Stimulated activated CD4-positive, alpha-beta T cell treated with anti-CD3 and anti-CD28 coated beads, Interleukin-15, amount 100 ng/mL, for 24 hours (primary cell): ENCODE measurements at regions not wholly inside any gene's neighbourhood (a gene's known extent, or its start where the extent isn't known, plus 50 kb on each side); places are given as distances from the start of the nearest gene placed in this dataset.
A peak's percentile ranks its signal among the peaks of the same experiment; 100 is the strongest.

Experiments
- DNase-seq: peaks from one replicate; pipeline ENCODE4 v3.0.0-alpha.2; 2020

DNA sequence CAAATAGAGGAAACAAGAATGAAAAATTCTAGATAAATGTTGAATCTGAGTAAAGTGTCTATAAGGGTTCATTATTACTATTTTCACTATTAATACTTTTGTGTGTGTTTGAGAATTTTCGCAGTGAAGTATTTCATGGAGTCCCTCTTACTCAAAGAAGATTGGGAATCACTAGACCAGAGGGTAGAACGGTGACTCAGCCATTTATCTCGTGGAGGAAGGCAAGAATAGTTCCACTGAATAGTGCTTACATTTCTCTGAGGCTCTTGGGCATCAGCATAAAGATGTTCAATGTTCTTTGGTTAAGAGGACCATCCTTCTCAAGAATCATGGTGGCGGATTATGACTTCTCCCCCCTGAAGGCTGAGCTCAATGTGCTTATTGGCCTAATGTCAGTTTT, 376.7 kb upstream of the ARID1B start:
- DNase-seq, result no peak

DNA sequence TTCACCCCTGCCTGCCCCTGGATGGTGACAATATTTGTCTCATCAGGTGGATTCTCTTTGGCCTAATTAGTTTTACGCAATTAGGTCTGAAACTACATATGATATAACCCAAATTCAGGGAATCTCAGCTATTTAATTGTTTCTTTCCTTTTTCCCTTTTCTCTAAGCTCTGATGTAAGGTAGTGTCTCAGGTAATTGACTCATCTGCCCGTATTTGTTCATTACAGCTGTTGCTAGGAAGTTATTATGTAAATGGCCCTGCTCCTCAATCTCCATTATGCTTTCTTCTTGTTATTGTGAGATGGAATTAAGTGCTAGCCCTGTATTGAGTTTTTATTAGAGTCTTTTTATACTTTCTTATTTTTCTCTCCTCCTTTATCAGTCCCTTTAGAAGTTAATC, 378.2 kb upstream of the ARID1B start:
- DNase-seq, result no peak

DNA sequence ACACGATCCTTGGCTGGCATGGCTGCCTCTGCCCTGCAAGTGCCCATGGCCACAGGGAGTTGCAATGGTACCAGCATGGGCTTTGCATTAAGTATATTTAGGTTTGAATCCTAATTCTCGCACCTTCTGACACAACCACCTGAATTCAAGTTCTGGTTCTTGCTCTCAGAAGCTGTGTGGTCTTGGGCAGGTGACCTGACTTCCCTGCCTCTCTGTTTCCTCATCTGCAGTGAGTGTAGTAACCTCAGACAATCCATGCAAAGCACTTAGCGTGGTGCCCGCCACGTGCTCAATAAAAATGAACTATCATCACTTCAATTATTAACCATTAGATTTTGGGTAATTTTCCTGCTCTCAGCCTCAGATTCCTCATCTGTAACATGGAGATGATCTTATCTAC, 378.8 kb upstream of the ARID1B start:
- DNase-seq, result no peak

DNA sequence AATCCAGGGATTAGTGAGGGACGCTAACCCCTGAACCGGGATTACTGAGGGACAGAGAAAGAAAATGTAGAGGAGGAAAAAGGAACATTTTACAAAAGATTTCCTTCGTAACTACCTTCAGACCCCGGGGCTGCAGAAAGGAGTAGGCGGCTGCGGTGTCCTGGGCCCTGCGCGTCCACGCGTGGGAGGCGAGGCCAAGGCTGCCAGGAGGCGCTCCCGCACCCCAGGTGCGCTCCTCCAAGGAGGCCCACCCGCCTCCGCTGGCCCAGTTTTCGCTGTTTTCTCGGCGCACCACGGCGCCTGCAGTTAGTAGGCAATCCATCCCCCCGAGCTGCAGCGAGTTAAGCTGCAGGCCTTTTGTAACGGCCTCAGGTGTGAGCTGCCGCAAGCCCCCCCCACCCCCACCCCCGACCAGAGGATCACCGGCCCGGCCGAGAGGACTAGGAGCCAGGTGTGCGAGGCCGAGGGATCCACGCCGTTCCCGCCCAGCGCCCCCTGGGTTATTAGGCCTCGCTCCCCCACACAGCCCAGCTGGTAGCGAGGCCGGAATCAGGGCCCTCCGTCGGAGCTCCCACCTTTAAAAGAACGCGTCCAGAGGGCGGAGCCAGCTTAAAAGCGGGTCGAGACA, 380.3 kb upstream of the ARID1B start:
- DNase-seq, result peak; percentile 33

DNA sequence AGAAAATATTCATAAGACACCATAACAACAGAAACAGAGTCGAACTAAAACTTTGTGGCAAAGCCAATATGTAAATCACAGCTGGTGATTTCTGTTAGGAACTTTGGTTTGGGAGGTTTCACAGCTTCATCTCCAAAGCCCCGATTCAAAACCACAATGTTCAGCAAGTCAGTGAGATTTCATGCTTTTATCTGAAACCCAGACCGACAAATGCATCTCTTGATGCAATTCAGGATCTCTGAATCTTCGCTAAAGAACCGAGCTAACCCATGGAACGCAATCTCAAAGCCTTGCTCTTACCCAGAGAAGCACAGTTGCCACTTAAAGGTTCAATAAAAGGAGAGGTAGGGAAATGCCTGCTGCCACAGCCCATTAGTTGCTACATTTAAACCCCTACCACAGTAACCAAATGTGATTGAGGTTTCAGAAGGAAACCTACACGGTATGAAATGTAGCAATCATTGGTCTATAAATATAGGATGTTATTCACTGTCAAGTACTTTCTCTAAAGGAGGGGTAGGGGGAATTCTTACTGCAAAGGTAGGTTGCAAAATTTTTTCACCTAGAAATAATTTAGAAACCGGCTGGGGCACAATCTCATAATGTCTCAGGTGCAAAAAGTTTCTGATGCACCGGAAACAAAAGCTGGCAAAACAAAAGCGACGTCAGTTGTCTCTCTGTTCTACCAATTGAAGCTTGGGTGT, 381.0 kb upstream of the ARID1B start:
- peak; percentile 21 for DNase-seq

DNA sequence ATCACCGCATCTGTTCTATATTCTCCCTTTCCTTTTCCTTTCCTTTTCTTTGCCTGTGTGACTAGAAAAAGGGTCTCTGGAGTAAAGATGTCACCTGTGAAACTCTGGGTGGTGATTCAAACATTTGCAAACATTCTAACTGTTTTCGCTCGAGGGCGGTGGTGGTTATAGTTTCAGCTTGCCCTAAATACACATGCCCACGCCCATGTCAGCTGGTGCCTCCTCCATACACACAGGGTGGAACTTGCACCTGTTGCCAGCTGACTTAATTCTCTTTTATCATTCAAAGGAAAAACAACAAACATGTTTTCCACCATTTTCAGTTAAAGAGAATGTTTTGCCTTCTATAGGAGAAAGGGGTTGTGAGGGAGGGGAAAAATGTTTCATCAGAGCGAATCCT, 381.9 kb upstream of the ARID1B start:
- peak; percentile 52 for DNase-seq

DNA sequence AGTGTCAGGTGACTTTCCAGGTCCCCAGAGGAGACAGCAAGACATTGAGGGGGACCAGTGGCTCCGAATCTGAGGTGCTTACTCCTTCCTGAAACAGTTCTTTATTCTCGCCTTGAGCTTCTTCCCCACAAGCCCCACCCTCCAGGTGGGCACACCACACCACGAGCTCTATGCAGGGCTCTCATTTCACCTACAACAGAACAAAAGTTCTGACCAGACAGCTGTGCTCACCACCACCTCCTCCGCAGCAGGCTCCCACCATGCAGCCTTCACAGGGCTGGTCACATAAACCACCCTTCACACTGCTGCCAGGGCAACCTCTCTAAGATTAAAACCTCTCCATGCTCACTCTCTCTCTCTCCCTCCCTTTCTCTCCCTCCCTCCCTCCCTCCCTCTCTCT, 384.5 kb upstream of the ARID1B start:
- DNase-seq, result no peak

DNA sequence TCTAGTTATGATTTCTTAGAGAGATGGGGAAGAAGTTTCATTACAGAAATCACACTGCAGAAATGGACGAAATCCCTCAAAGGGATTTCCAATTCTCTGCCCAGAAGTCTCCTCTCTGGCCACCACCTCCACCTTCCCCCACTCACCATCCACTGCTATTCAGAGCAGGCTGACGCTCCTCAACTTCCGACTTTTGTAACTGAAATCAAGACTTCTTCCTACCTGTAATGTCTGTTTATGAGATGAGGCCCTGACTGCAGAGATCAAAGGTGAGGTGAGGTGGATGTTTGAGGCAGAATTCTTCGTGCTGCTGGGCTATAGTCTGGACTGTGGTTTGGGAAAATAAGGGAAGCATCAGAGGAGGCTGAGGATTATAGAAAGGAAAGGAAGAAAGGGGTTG, 385.2 kb upstream of the ARID1B start:
- no peak for DNase-seq

DNA sequence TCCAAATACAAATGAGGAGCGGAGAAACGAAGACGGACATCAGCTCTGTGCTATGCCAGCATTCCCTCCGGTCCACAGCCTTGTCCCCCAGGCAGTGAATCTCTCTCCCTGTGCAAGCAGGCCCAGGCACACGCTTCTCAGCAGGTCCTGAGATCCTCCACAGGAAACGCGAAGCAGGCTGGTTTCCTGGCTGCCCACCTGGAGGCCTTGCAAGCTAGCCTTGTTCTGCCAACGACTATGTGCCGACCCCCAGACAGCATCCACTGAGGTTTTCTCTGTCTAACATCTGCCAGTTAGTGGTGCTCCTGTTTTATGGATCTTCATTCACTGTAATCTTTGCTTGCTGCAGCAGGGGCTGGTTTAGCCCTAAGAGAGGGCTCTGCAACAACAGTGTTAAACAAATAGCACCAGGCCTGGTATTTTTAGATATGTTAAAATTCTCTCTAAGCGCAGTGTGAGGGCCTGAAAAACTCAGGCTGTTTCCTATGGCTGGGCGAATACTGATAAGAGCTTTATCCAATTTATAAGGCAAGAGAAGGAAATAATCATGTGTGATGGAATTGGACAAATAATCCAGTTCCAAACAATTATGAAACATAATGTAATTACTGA, 386.0 kb upstream of the ARID1B start:
- no peak for DNase-seq

DNA sequence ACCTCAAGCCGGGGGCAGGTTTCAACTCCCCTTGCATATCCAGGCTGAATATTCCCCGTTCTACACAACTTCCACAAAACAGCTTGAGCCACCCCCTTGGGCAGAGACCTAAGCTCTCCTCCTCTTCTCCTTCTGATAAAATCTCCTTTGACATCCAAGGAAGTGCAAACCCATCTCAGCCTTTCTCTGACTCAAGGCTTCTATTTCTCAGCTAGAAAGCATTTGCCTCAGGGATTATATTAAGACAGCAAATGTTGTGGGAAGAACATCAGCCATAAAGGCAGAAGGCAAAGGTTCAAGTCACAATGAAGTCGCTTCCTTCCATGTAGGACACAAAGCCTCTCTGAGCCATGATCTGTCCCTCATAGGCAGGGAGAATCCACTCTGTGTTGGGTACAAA, 386.6 kb upstream of the ARID1B start:
- no peak for DNase-seq

DNA sequence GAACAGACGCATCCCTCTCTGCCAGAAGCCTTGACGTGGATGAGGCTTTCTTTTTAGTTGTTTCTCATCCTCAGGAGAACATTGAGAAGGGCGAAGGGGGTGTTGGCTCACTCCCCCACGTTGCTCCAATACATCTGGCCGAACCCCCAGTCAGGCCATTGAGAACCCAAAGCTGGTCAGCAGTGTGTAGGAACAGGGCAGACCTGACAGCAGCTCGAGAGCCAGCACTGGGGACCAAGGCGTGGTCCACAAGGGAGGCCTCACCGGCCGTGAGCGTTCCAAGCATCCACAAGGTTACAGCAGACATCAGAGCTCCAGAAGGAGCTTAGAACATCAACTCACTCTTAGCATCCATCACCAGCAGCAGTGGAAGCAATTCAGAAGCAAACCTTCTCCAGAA, 387.9 kb upstream of the ARID1B start:
- no peak for DNase-seq

DNA sequence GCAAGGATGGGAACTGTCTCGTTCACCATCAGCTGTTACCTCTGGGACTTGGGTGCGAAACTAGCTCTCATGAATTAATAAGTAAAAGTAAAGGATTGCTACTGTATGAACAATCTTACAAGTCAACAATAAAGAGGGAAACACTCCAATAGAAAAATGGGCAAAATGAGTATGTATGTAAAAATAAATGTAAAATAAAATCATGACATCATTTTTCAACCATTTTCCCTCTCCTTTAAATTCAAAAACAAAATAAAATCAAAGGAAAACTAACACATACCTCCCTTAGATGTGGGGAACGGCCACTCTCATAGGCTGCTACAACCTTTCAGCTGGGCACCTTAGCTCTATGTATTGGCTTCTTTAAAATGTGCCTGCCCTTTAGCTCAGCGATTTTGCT, 389.7 kb upstream of the ARID1B start:
- no peak for DNase-seq

DNA sequence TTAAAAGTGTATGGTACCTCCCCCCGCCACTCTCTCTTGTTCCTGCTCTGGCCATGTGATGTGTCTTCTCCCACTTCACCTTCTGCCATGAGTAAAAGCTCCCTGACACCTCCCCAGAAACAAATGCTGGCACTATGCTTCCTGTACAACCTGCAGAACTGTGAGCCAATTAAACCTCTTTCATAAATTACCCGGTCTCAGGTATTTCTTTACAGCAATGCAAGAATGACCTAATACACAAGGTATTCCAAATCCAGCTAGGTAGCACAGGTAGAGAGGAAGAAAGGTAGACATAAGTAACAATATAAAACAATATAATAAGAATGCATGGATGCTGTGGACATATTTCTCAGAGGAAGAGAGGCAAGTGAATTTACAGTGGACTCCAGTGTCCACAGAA, 394.1 kb upstream of the ARID1B start:
- no peak for DNase-seq

DNA sequence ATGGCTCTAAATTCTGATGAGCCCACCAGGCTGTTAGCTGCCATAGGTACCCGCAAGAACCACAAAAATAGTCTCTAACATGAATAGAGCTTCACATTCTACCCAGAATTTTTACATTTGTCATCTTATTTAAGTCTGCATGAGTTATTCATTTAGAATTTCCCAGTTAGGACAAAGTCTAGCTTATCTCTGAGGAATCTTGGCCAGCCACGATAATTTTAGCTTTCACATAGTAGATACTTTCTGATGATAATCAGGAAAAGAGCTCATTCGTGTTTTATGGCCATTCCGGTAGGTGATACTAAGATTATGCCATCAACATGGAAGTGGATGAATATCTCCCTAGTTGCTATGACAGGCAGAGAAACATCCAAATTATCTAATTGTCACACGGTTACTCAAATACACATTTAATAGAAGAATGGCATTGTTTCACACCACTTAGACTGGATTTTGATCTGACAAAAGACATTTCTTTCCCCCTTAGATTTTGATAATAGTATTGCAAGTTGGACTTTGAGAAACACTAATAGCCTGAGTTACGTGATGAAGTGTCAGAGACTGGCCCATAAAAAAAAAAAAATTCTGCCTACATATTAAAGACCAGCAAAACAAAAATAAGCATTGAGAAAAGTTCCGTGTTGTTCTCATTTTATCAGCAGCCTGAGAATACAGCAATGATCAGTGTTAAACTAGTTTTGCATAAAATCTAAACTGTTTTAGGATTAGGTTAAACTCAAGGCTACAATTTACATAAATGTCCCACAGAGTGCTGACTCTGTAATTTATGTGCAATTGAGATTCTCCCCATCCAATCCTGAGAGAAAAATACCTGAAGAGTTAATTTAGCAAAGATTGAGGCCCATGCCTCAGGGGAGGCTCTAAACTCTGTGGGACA, 397.5 kb upstream of the ARID1B start:
- DNase-seq, result no peak

DNA sequence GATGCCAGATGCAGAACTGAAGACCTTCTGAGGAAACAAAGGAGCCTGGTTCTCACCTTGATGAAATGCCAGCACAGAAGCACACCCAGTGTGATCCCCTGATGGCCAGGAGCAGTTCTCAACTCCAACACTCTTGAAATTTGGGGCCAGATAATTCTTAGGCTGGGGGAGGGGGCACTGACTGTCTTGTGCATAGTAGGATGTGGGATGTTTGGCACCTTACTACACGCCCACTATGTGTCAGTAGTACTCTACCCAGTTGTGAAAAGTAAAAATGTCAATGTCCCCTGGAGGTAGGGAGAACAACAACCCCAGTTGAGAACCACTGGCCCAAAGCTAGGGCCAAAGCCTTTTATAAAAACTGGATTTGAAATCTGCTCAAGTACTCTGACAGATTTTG, 398.3 kb upstream of the ARID1B start:
- DNase-seq, result no peak

DNA sequence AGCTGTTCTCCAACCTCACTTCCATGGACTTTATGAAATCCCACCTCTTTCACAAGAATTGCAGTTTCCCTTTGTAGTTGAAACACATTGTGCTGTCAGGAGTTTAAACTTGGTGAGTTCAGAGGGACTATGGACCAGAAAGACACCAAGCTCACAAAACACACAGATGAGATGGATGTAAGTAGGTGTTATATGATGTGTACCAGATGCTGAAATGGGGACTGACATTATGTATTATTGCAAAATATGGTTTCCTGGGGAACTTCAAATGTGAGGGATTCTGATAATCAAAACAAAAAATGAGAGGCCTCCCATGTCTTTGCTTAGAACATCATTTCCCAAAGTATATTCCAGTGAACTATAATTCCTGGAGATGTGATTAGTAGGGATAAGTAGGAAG, 401.1 kb upstream of the ARID1B start:
- no peak for DNase-seq

DNA sequence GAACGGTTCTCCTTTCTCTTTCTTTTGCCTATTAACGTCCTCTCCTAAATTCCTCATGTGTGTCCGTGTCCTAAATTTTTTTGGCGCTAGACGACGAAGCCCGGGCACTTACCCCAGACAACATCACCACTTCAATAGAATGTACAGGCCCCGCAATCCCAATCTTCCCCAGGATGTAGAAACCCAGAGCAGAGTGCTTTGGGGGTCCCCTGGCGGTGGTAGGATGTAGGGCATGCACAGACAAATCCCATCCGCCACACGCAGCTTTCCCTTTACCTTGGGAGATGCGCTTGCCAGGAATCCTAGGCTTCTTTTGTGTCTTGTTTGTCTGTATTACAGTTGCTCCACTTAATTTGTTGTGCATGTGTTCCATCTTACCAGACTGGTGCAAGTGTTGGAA, 417.3 kb upstream of the ARID1B start:
- no peak for DNase-seq

DNA sequence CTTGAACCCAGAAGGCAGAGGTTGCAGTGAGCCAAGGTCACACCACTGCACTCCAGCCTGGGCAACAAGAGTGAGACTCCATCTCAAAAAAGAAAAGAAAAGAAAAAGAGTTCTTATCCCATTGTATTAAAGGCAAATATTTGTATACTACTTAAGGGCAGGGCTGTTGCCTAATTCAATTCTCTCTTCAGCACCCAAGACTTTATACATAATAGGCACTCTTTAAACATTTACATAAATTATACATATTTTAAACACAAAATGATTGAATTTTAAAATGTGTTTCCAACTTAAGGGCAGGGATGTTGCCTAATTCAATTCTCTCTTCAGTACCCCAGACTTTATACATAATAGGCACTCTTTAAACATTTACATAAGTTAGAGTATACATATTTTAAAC, 424.3 kb upstream of the ARID1B start:
- DNase-seq, result no peak

DNA sequence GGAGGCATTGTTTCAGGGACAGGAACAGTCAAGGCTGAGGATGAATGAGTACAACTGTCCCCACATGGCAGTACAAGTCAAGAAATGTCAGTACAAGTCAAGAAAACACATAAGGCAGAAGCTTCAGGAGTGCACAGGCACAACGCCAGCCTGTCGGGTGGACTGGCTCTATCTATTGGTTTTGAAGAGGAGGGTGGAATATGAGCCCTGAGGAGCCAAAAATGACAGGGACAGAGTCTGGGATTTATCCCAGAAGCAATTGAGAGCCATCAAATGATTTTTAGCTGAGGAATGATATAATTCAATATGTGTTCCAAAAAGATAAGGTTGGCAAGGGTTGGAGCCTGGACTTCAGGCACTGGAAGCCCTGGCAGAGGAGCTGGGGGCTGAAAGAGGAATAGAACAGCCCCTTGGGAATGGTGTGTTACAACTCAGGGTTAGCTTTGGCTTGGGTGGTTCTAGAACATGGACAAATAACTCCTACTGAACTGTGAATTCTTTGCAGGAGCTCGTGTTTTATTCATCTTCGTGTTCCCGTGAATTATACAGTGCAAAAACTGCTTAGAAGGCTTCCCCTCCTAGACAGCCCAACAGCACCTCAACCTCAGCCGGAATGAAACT, 425.7 kb upstream of the ARID1B start:
- DNase-seq, result no peak

DNA sequence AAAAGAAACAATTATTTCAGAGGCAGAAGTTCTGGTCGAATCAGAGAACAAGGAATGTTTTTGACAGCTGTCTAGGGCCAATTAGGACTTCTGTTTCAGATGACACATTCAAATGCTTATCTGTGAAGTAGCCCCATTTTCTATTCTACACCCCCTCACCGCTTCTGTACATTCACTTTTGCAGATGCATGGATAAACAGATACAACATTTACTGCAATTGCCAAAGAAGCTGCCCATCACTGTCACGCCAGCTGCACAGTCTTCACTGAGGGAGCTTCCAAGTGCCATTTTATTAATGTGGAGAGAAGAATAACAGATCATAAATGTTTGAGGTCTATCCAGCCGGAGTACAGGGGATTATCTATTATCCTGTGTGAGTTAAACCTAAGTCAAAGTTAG, 426.8 kb upstream of the ARID1B start:
- no peak for DNase-seq

DNA sequence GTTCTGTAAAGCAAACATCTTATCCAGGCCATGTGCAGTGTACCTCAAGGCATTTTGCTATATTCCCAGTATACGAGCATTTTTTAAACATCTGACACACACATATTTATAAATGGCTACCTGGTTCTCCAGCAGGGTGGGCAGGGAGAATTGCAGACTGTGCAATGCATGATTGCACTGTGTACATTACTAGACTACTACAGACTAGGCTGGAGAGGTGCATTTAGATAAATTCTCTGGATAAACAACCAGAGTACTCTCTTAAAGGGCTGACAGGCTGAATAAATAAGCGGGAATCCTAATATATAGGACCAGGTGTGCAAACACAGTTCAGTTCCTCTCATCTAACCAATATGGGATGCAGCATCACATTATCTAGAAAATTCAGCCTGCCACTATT, 428.3 kb upstream of the ARID1B start:
- DNase-seq, result no peak

DNA sequence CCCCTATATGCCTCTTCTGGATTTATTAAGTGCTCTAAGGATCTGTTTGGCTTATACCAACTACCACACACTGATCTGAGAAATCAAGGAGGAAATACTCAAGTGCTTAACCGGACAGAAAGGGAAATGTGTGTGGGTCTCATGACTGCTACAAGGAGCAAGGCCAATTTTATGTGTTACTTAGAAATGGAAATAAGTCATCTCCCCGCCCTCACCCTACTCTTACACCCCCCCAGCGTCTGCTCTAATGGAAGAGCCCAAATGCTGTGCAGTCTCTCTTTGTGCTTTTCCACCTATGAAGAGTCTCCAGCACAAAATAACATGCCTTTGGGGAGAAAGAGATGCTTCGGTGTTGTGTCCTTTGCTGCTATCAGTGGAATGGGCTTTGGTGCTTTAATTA, 428.8 kb upstream of the ARID1B start:
- DNase-seq, result no peak

DNA sequence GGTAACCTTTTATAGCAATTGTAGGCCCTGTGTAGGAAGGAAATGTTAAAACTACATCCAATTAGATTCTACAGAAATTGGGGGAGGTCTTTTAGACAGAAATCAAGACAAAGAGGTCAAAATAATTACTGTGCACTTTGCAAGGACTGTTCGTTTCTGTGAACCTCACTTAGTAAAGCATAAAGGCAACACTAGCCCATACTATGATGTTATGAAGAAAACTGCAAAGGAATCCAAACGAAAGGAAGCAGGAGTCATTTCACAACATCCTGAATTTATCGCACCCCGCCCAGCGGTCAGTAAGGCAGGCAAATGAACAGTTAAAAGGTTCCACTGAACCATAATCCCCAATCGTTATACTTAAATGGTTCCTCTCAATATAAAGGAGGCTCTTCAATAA, 429.5 kb upstream of the ARID1B start:
- no peak for DNase-seq
